HUES48 (cell line): ENCODE measurements at regions not wholly inside any gene's neighbourhood (a gene's known extent, or its start where the extent isn't known, plus 50 kb on each side); places are given as distances from the start of the nearest gene placed in this dataset.
"Not testable (repeated sequence)": the region's sequence is repeated elsewhere in the genome, so short reads cannot be mapped to it uniquely, and the experiment has no call there.

ENCODE experiments used
- H3K27ac ChIP-seq: one replicate; pipeline ENCODE4 v1.7.0; 2013; ENCODE audit warnings: low read depth, low read length, inconsistent platforms
- H3K27me3 ChIP-seq: 2 replicates; pipeline ENCODE4 v1.6.1; 2013; ENCODE audit warnings: mild to moderate bottlenecking, low read length; ENCODE audit not compliant: control insufficient read depth, insufficient read depth
- H3K36me3 ChIP-seq: 2 replicates; pipeline ENCODE4 v1.6.1; 2013; ENCODE audit warnings: low read length; ENCODE audit not compliant: control insufficient read depth, insufficient read depth
- H3K4me1 ChIP-seq: 2 replicates; pipeline ENCODE4 v1.6.1; 2013; ENCODE audit warnings: mild to moderate bottlenecking, low read length; ENCODE audit not compliant: control insufficient read depth, insufficient read depth
- H3K4me3 ChIP-seq: 2 replicates; pipeline ENCODE4 v1.5.1; 2013; ENCODE audit warnings: mild to moderate bottlenecking, low read depth, low read length
- H3K9ac ChIP-seq: 2 replicates; pipeline ENCODE4 v1.6.1; 2013; ENCODE audit warnings: mild to moderate bottlenecking, low read depth, low read length, moderate library complexity
- H3K9me3 ChIP-seq: 2 replicates; pipeline ENCODE4 v1.6.1; 2013; ENCODE audit warnings: low read length; ENCODE audit not compliant: control insufficient read depth, insufficient read depth

DNA sequence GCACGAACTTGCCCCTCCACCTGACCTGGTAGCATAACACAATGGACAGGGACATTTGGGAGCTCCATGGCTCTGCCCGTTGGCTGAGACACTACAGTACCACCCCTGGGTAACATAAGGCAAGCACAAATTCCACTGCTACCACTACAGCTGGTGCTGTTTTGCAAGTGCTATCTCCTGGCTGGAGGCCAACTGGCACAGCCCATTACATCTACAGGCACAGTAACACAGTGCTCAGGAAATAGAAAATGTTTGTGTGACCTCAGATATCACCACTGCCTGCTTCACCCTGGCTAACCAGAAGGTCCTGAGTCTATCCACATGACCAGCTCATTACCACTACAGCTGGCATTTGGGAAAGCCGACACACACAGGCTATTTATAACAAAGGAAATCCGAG is 631.1 kb upstream of the MBL2 start:
- Histone ChIP-seq H3K4me1 (no peaks in the 10 kb centered on the region; the same call in 1 of the 2 replicates), H3K9ac (no peak overlapping the region), H3K27ac (no peak overlapping the region), H3K4me3 (no peak overlapping the region), H3K27me3 (no peaks in the 10 kb centered on the region), H3K36me3 (no peaks in the 10 kb centered on the region), H3K9me3 (0 out of 2 replicates have a peak, but pooled peaks cover 5% of the 10 kb centered on the region)

DNA sequence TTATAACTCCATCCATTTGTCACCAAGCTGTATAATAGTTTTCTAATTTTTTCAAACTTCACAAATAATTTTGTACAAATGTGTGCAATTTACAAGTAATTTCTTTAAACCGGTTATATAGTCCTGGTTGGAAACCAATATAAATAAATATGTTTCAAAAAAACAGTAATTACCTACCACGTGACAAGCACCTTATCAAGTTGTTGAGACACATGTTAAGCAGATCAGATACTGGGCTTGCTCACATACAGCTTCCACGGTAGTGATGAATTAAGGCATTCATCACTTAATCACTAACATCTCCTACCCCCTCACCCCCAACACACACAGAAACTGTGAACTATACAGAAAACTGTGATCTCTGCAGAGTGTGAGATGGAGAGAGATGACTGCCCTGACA is 630.0 kb upstream of the MBL2 start:
- no peaks in the 10 kb centered on the region for H3K27me3 ChIP-seq
- H3K36me3 ChIP-seq, result no peaks in the 10 kb centered on the region
- H3K27ac ChIP-seq, result no peak overlapping the region
- H3K9ac ChIP-seq, result no peak overlapping the region
- no peaks in the 10 kb centered on the region for H3K4me1 ChIP-seq
- H3K9me3 ChIP-seq, result peaks cover 7% of the 10 kb centered on the region; the same call in 1 of the 2 replicates
- H3K4me3 ChIP-seq, result no peak overlapping the region

DNA sequence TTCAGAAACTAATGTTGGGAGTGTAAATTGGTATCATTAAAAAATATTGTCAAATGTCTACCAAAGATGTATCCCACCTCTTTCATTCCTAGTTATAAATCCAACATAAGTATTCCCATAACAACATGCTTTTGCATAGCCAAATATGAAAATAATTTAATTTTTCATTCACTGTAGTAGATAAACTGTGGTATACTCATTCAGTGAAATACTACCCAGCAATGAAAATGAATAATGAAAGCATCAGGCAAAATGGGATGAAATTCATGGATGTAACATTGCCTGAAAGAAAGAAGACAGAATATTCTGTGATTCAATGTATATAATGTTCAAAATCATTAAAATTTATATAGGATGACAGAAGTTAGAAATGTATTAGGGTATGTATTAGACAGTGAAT is 629.0 kb upstream of the MBL2 start:
- no peaks in the 10 kb centered on the region for H3K4me1 ChIP-seq
- H3K36me3 ChIP-seq, result no peaks in the 10 kb centered on the region
- no peak overlapping the region for H3K27ac ChIP-seq
- no peak overlapping the region for H3K4me3 ChIP-seq
- H3K9me3 ChIP-seq, result peaks cover 14% of the 10 kb centered on the region
- no peak overlapping the region for H3K9ac ChIP-seq
- no peaks in the 10 kb centered on the region for H3K27me3 ChIP-seq

GRCh38 chr10:53396876-53397275 is 624.3 kb upstream of the MBL2 start:
- Histone ChIP-seq H3K9me3 (peaks cover 48% of the 10 kb centered on the region), H3K4me3 (no peak overlapping the region), H3K36me3 (no peaks in the 10 kb centered on the region; the same call in 1 of the 2 replicates), H3K27me3 (no peaks in the 10 kb centered on the region), H3K4me1 (no peaks in the 10 kb centered on the region), H3K27ac (no peak overlapping the region), H3K9ac (no peak overlapping the region)

- Histone ChIP-seq H3K4me3 (no peak overlapping the region), H3K27ac (no peak overlapping the region), H3K4me1 (no peaks in the 10 kb centered on the region), H3K36me3 (no peaks in the 10 kb centered on the region; the same call in 1 of the 2 replicates), H3K27me3 (no peaks in the 10 kb centered on the region), H3K9me3 (peaks cover 43% of the 10 kb centered on the region), H3K9ac (no peak overlapping the region)
Observed at GRCh38 chr10:53395449-53395848, 622.9 kb upstream of the MBL2 start.

DNA sequence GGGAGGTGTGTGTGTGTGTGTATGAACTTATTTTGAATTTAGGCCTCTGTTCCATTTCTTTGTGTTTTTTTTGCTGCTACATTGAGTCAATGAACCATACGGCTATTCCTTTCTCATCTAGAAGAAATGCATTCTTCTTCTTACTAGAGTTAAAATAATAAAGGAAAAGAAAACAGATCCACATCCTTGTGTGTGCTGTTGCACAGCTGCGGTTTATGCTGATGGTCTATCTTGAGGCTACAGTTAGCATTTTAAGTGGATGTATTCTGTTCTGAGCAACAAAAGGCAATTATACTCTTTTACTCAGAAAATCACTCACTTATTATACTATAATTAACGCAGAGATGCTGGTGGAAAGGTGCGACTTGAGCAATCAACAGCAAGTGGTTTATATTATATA is 615.0 kb upstream of the MBL2 start:
- H3K36me3 ChIP-seq, result no peaks in the 10 kb centered on the region
- H3K27ac ChIP-seq, result no peak overlapping the region
- no peak overlapping the region for H3K4me3 ChIP-seq
- H3K9ac ChIP-seq, result no peak overlapping the region
- H3K4me1 ChIP-seq, result peaks cover 4% of the 10 kb centered on the region
- no peaks in the 10 kb centered on the region for H3K27me3 ChIP-seq
- H3K9me3 ChIP-seq, result no peaks in the 10 kb centered on the region

- no peaks in the 10 kb centered on the region for H3K9me3 ChIP-seq
- H3K4me1 ChIP-seq, result no peaks in the 10 kb centered on the region
- no peaks in the 10 kb centered on the region for H3K27me3 ChIP-seq
- H3K36me3 ChIP-seq, result no peaks in the 10 kb centered on the region
- H3K27ac ChIP-seq, result no peak overlapping the region
- H3K4me3 ChIP-seq, result no peak overlapping the region
- no peak overlapping the region for H3K9ac ChIP-seq
Observed at GRCh38 chr10:53382543-53382942, 610.0 kb upstream of the MBL2 start.

GRCh38 chr10:53379956-53380355 is 607.4 kb upstream of the MBL2 start:
- no peaks in the 10 kb centered on the region for H3K9me3 ChIP-seq
- no peak overlapping the region for H3K4me3 ChIP-seq
- no peaks in the 10 kb centered on the region for H3K27me3 ChIP-seq
- H3K9ac ChIP-seq, result no peak overlapping the region
- H3K36me3 ChIP-seq, result no peaks in the 10 kb centered on the region
- H3K4me1 ChIP-seq, result no peaks in the 10 kb centered on the region
- H3K27ac ChIP-seq, result no peak overlapping the region

GRCh38 chr10:53370347-53370746 is 597.8 kb upstream of the MBL2 start:
- H3K27ac ChIP-seq, result no peak overlapping the region
- H3K4me3 ChIP-seq, result no peak overlapping the region
- H3K36me3 ChIP-seq, result no peaks in the 10 kb centered on the region
- peaks cover 5% of the 10 kb centered on the region; the same call in 1 of the 2 replicates for H3K9me3 ChIP-seq
- no peaks in the 10 kb centered on the region for H3K27me3 ChIP-seq
- H3K9ac ChIP-seq, result no peak overlapping the region
- 0 out of 2 replicates have a peak, but pooled peaks cover under 1% of the 10 kb centered on the region for H3K4me1 ChIP-seq

DNA sequence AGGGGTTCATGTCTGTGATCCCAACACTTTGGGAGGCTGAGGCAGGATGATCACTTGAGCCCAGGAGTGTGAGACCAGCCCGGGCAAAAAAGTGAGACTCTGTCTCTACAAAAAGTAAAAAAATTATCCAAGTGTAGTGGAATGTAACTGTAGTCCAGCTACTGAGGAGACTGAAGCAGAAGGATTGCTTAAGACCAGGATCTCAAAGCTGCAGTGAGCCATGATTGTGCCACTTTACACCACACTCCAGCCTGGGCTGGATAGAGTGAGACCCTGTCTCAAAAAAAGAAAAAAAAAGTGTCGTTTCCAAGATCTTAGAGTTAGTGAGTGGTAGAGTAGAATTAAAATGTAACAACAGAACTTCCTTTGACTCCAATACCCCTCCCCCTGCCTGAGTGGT is 589.4 kb upstream of the MBL2 start:
- Histone ChIP-seq H3K4me3 (no peak overlapping the region), H3K27me3 (no peaks in the 10 kb centered on the region), H3K27ac (no peak overlapping the region), H3K9ac (no peak overlapping the region), H3K9me3 (no peaks in the 10 kb centered on the region), H3K4me1 (peaks cover 25% of the 10 kb centered on the region), H3K36me3 (no peaks in the 10 kb centered on the region)

DNA sequence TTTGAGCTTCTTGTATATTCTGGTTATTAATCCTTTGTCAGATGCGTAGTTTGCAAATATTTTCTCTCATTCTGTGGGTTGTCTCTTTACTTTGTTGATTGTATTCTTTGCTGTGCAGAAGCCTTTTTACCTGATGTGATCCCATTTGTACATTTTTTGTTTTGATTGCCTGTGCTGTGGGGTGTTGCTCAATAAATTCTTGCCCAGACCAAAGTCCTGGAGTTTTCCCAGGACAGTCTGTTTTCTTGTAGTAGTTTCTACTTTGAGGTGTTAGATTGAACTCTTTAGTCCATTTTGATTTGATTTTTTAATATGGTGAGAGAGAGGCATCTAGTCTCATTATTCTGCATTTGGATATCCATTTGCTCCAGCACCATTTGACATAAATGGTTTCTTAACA is 588.7 kb upstream of the MBL2 start:
- Histone ChIP-seq H3K27me3 (no peaks in the 10 kb centered on the region), H3K4me1 (peaks cover 25% of the 10 kb centered on the region), H3K36me3 (no peaks in the 10 kb centered on the region), H3K27ac (no peak overlapping the region), H3K9me3 (no peaks in the 10 kb centered on the region), H3K9ac (no peak overlapping the region), H3K4me3 (no peak overlapping the region)

GRCh38 chr10:53358978-53359377 is 586.4 kb upstream of the MBL2 start:
- H3K27me3 ChIP-seq, H3K9me3 ChIP-seq, H3K36me3 ChIP-seq, H3K4me3 ChIP-seq, H3K9ac ChIP-seq: not testable (repeated sequence)
- H3K4me1 ChIP-seq, result peaks cover 19% of the 10 kb centered on the region
- H3K27ac ChIP-seq, result peak overlapping the region; percentile 87
